IMR-90 (cell line): ENCODE measurements at regions not wholly inside any gene's neighbourhood (a gene's known extent, or its start where the extent isn't known, plus 50 kb on each side); places are given as distances from the start of the nearest gene placed in this dataset.

ENCODE experiments used
- ATAC-seq: fragments of 200-7000 bp; cut with Tn5 transposase; 2 replicates; pipeline ENCODE4 v1.9.1; 2020; ENCODE audit warnings: low read depth, mild to moderate bottlenecking, moderate library complexity
- BruUV-seq: library from RNA; stranded (reverse); fragments of 400-500 nt; replicated peaks from 2 replicates; lab custom pipeline; 2021; lab: Mats Ljungman, UMichigan
- CTCF ChIA-PET: fragments of 300-600 bp; formaldehyde crosslinking; extraction: SDS; loops from one replicate; lab custom pipeline; 2021; ENCODE audit warnings: antibody characterized with exemption; lab: Yijun Ruan, JAX
- POLR2A ChIA-PET: fragments of 300-600 bp; sonication (Branson Sonifier 250); formaldehyde crosslinking; loops from one replicate; lab custom pipeline; 2022; ENCODE audit warnings: antibody characterized with exemption; ENCODE audit not compliant: unreplicated experiment; lab: Charles Lee
- DNase-seq: peaks from one replicate; pipeline ENCODE4 v3.0.0; 2013
- H2AFZ ChIP-seq: replicated peaks from 2 replicates; pipeline ENCODE3; 2013; ENCODE audit warnings: low read length, mild to moderate bottlenecking; ENCODE audit not compliant: poor library complexity
- H2AK5ac ChIP-seq: 2 replicates; pipeline ENCODE4 v1.6.1; 2013; ENCODE audit warnings: low read depth, low read length, inconsistent platforms
- H2AK9ac ChIP-seq: replicated peaks from 2 replicates; pipeline ENCODE3; 2013; ENCODE audit warnings: mild to moderate bottlenecking, low read depth, low read length, moderate library complexity; ENCODE audit not compliant: poor library complexity
- H2BK120ac ChIP-seq: 2 replicates; pipeline ENCODE4 v1.6.1; 2013; ENCODE audit warnings: low read depth, low read length, inconsistent platforms
- H2BK15ac ChIP-seq: 3 replicates; pipeline ENCODE4 v1.6.1; 2013; ENCODE audit warnings: low read depth, low read length, inconsistent platforms
- H2BK20ac ChIP-seq: 2 replicates; pipeline ENCODE4 v1.6.1; 2013; ENCODE audit warnings: low read depth, mild to moderate bottlenecking, inconsistent platforms, low read length, moderate library complexity
- H2BK5ac ChIP-seq: 2 replicates; pipeline ENCODE4 v1.6.1; 2013; ENCODE audit warnings: mild to moderate bottlenecking, low read depth, low read length, inconsistent platforms; ENCODE audit not compliant: poor library complexity, severe bottlenecking
- H3K14ac ChIP-seq: replicated peaks from 2 replicates; pipeline ENCODE4 v1.6.1; 2013; ENCODE audit warnings: low read depth, low read length, inconsistent platforms
- H3K18ac ChIP-seq: 2 replicates; pipeline ENCODE4 v1.6.1; 2013; ENCODE audit warnings: low read depth, low read length, control low read depth
- H3K23ac ChIP-seq: 2 replicates; pipeline ENCODE4 v1.6.1; 2013; ENCODE audit warnings: low read depth, low read length, inconsistent platforms
- H3K27ac ChIP-seq: 2 replicates; pipeline ENCODE4 v1.5.1; 2013; ENCODE audit warnings: mild to moderate bottlenecking, control low read depth, low read length; ENCODE audit not compliant: insufficient read depth
- H3K27me3 ChIP-seq: 2 replicates; pipeline ENCODE4 v1.6.1; 2013; ENCODE audit warnings: low read length; ENCODE audit not compliant: control insufficient read depth, insufficient read depth
- H3K36me3 ChIP-seq: 2 replicates; pipeline ENCODE4 v1.6.1; 2013; ENCODE audit warnings: low read length, mixed read lengths; ENCODE audit not compliant: control insufficient read depth, insufficient read depth
- H3K4ac ChIP-seq: 2 replicates; pipeline ENCODE4 v1.6.1; 2013; ENCODE audit warnings: low read depth, low read length, inconsistent platforms
- H3K4me1 ChIP-seq: 2 replicates; pipeline ENCODE4 v1.6.1; 2013; ENCODE audit warnings: low read length, mixed read lengths; ENCODE audit not compliant: control insufficient read depth, insufficient read depth
- H3K4me2 ChIP-seq: 2 replicates; pipeline ENCODE4 v1.6.1; 2013; ENCODE audit warnings: low read depth, mild to moderate bottlenecking, control low read depth, low read length, moderate library complexity
- H3K4me3 ChIP-seq: 2 replicates; pipeline ENCODE4 v1.5.1; 2013; ENCODE audit warnings: low read depth, mild to moderate bottlenecking, control low read depth, low read length, moderate library complexity; ENCODE audit not compliant: insufficient read depth
- H3K56ac ChIP-seq: 2 replicates; pipeline ENCODE4 v1.6.1; 2013; ENCODE audit warnings: low read length, inconsistent platforms; ENCODE audit not compliant: insufficient read depth; ENCODE audit errors: extremely low read depth
- H3K79me1 ChIP-seq, 2 experiments: 2 replicates each; pipeline ENCODE4 v1.6.1; 2013; ENCODE audit warnings: low read length in 2 of 2, inconsistent platforms in 1 of 2, low read depth in 1 of 2
- H3K9ac ChIP-seq: 2 replicates; pipeline ENCODE4 v1.6.1; 2013; ENCODE audit warnings: low read depth, low read length, control low read depth
- H3K9me1 ChIP-seq: 2 replicates; pipeline ENCODE4 v1.6.1; 2013; ENCODE audit warnings: low read length, inconsistent platforms; ENCODE audit not compliant: insufficient read depth
- H3K9me3 ChIP-seq: 2 replicates; pipeline ENCODE4 v1.6.1; 2013; ENCODE audit warnings: low read length; ENCODE audit not compliant: control insufficient read depth, insufficient read depth
- H4K20me1 ChIP-seq: 2 replicates; pipeline ENCODE4 v1.6.1; 2013; ENCODE audit warnings: low read length, inconsistent platforms; ENCODE audit not compliant: insufficient read depth
- H4K5ac ChIP-seq: 2 replicates; pipeline ENCODE4 v1.6.1; 2013; ENCODE audit warnings: mild to moderate bottlenecking, low read depth, low read length, control low read depth
- H4K8ac ChIP-seq, 2 experiments: 2 replicates each; pipeline ENCODE4 v1.6.1; 2013; ENCODE audit warnings: low read depth in 2 of 2, low read length in 2 of 2, control low read depth in 1 of 2, inconsistent platforms in 1 of 2
- H4K91ac ChIP-seq: 2 replicates; pipeline ENCODE4 v1.6.1; 2013; ENCODE audit warnings: low read depth, low read length, inconsistent platforms; ENCODE audit not compliant: insufficient read depth
- CHD1 ChIP-seq: IDR thresholded peaks from 2 replicates; pipeline ENCODE4 v1.6.1; 2012; ENCODE audit warnings: low read depth, low read length, improper control_type of control experiment
- RCOR1 ChIP-seq: IDR thresholded peaks from 2 replicates; pipeline ENCODE4 v1.6.1; 2012; ENCODE audit warnings: mild to moderate bottlenecking, low read length, improper control_type of control experiment; ENCODE audit not compliant: insufficient replicate concordance
- RFX5 ChIP-seq: IDR thresholded peaks from 2 replicates; pipeline ENCODE4 v1.8.0; 2012; ENCODE audit warnings: low read depth, mild to moderate bottlenecking, low read length, moderate library complexity
- WGBS, 2 experiments: methylation state at CpG; one replicate each; pipeline versions ENCODE4 v1.1.5 to v1.1.7; 2013; ENCODE audit warnings: missing lambda C conversion rate in 2 of 2; ENCODE audit not compliant: insufficient read length in 1 of 2; ENCODE audit errors: extremely low coverage in 2 of 2; 5-methylcytosine and 5-hydroxymethylcytosine counted together
- dilution Hi-C: fragments of 300-500 bp; cut with HindIII; formaldehyde crosslinking; loops from one replicate; pipeline ENCODE4 v1.14.3; 2018; ENCODE audit warnings: low sequenced_read_pairs; ENCODE audit not compliant: unreplicated experiment
- in situ Hi-C: fragments of 300-500 bp; cut with MboI; formaldehyde crosslinking; loops from 3 replicates; pipeline ENCODE4 v1.14.3; 2019; ENCODE audit warnings: low sequenced_read_pairs, inconsistent platforms, mixed read lengths
- intact Hi-C: fragments of 100-400 bp; cut with micrococcal nuclease; formaldehyde crosslinking; loops from 2 replicates; pipeline ENCODE4 v1.10.0; 2022

GRCh38 chr1:94358630-94359599 lies 59.3 kb upstream of the ABCD3 start:
- Histone ChIP-seq H2BK120ac (no peak overlapping the region), H2BK20ac (no peak overlapping the region), H3K4me3 (no peak overlapping the region), H3K4me2 (no peak overlapping the region), H3K9me3 (no peaks in the 10 kb centered on the region), H4K5ac (no peak overlapping the region), H3K79me1 (no peaks in the 10 kb centered on the region), H3K27me3 (peaks cover 24% of the 10 kb centered on the region), H3K56ac (no peak overlapping the region), H3K9me1 (no peaks in the 10 kb centered on the region), H3K4me1 (no peaks in the 10 kb centered on the region), H3K4ac (no peak overlapping the region), H3K23ac (no peak overlapping the region), H2BK5ac (no peak overlapping the region), H4K8ac (no peak overlapping the region), H2AK5ac (no peak overlapping the region), H3K18ac (no peak overlapping the region), H2BK15ac (no peak overlapping the region), H3K27ac (no peak overlapping the region), H3K9ac (no peak overlapping the region), H4K91ac (no peak overlapping the region), H3K36me3 (no peaks in the 10 kb centered on the region), H2AFZ (no peak overlapping the region), H4K20me1 (no peaks in the 10 kb centered on the region), H2AK9ac (no peak overlapping the region), H3K14ac (no peak overlapping the region)
- CTCF ChIA-PET = interaction anchor here (0.9 kb wide), 1 partner anchor 10 kb away, joined by 5 read pairs; no protein-coding TSS in a partner anchor
- 54% methylated on average over 4 of the region's 10 CpGs; no CpG with 5 or more reads in 1 of the 2 experiments for WGBS, 2 experiments
- intact Hi-C loops (loop anchor here (5.0 kb wide), 1 partner anchor 103 kb away; no protein-coding TSS in a partner anchor), dilution Hi-C loops (no loop called here), in situ Hi-C loops (no loop called here)
- DNase-seq (no peak), ATAC-seq (no peak)
- TF ChIP-seq CHD1 = no peak
- no peak for TF ChIP-seq RCOR1
- no peak for TF ChIP-seq RFX5
- BruUV-seq = no TSS peak
- POLR2A ChIA-PET = no interaction called here
